Karpas-422 (cell line): ENCODE measurements at regions not wholly inside any gene's neighbourhood (a gene's known extent, or its start where the extent isn't known, plus 50 kb on each side); places are given as distances from the start of the nearest gene placed in this dataset.
"Not testable (repeated sequence)": the region's sequence is repeated elsewhere in the genome, so short reads cannot be mapped to it uniquely, and the experiment has no call there.

Experiments
- DNase-seq: peaks from one replicate; pipeline ENCODE4 v3.0.0-alpha.2; 2015
- H2AFZ ChIP-seq: fragments of 200-600 bp; sonication (generic); 2 replicates; pipeline ENCODE4 v1.6.1; 2014; ENCODE audit warnings: antibody characterized with exemption, low read length, mixed read lengths
- H3K27ac ChIP-seq: fragments of 200-600 bp; sonication (generic); 2 replicates; pipeline ENCODE4 v1.5.1; 2014; ENCODE audit warnings: mild to moderate bottlenecking, low read length, moderate library complexity
- H3K27me3 ChIP-seq: fragments of 200-600 bp; sonication (generic); 2 replicates; pipeline ENCODE4 v1.6.1; 2014; ENCODE audit warnings: low read length, mixed read lengths
- H3K36me3 ChIP-seq: fragments of 200-600 bp; sonication (generic); 2 replicates; pipeline ENCODE4 v1.6.1; 2014; ENCODE audit warnings: low read length, mixed read lengths; ENCODE audit not compliant: insufficient read depth
- H3K4me1 ChIP-seq: fragments of 200-600 bp; sonication (generic); 2 replicates; pipeline ENCODE4 v1.6.1; 2014; ENCODE audit warnings: mild to moderate bottlenecking, low read length, mixed read lengths
- H3K4me2 ChIP-seq: fragments of 200-600 bp; sonication (generic); 2 replicates; pipeline ENCODE4 v1.6.1; 2014; ENCODE audit warnings: low read length, low read depth, mild to moderate bottlenecking; ENCODE audit not compliant: poor library complexity, severe bottlenecking
- H3K4me3 ChIP-seq: fragments of 200-600 bp; sonication (generic); 2 replicates; pipeline ENCODE4 v1.5.1; 2014; ENCODE audit warnings: mild to moderate bottlenecking, antibody characterized with exemption, low read length, mixed read lengths
- H3K79me2 ChIP-seq: fragments of 200-600 bp; sonication (generic); 2 replicates; pipeline ENCODE4 v1.6.1; 2014; ENCODE audit warnings: mild to moderate bottlenecking, low read length, mixed read lengths
- H3K9ac ChIP-seq: fragments of 200-600 bp; sonication (generic); 2 replicates; pipeline ENCODE4 v1.6.0; 2014; ENCODE audit warnings: low read length
- H3K9me2 ChIP-seq: fragments of 200-600 bp; sonication (generic), shearing (Covaris generic); replicated peaks from 2 replicates; pipeline ENCODE4 v1.6.0; 2014; ENCODE audit warnings: mild to moderate bottlenecking, low read length, moderate library complexity; ENCODE audit not compliant: insufficient read depth
- H3K9me3 ChIP-seq: fragments of 300-700, 200-600 bp; sonication (generic); 2 replicates; pipeline ENCODE4 v1.6.1; 2014; ENCODE audit warnings: low read length, mixed read lengths
- H4K20me1 ChIP-seq: fragments of 200-600 bp; sonication (generic); 2 replicates; pipeline ENCODE4 v1.6.1; 2014; ENCODE audit warnings: mild to moderate bottlenecking, antibody characterized with exemption, low read length, low read depth; ENCODE audit not compliant: insufficient read depth

DNA sequence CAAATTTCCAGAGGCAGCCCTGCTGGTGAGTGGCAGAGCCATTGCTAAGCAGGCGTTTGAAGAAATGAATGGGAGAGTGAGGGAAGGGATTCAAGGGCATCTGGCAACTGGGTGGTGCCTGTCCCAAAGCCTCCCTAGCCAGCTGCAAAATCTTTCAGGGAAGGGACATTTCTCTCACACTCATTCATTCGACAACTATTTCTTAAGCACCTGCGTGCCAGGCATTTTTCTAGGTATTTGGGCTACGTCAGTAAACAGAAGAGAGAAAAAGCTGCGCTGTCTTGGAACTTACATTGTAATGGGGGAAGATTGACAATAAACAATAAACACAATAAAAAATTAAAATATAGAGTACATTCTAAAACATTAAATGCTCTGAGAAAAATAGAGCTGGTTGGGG, 301.9 kb upstream of the USP24 start:
- no peaks in the 10 kb centered on the region for H4K20me1 ChIP-seq
- H3K79me2 ChIP-seq = no peaks in the 10 kb centered on the region
- H3K27me3 ChIP-seq = no peaks in the 10 kb centered on the region
- H3K9me2 ChIP-seq = no peaks in the 10 kb centered on the region
- H3K4me1 ChIP-seq = no peaks in the 10 kb centered on the region
- no peak overlapping the region for H3K4me2 ChIP-seq
- H2AFZ ChIP-seq = no peak overlapping the region
- H3K9me3 ChIP-seq = no peaks in the 10 kb centered on the region
- no peaks in the 10 kb centered on the region for H3K36me3 ChIP-seq
- H3K4me3 ChIP-seq = no peak overlapping the region
- H3K9ac ChIP-seq = no peak overlapping the region
- no peak for DNase-seq
- no peak overlapping the region for H3K27ac ChIP-seq

DNA sequence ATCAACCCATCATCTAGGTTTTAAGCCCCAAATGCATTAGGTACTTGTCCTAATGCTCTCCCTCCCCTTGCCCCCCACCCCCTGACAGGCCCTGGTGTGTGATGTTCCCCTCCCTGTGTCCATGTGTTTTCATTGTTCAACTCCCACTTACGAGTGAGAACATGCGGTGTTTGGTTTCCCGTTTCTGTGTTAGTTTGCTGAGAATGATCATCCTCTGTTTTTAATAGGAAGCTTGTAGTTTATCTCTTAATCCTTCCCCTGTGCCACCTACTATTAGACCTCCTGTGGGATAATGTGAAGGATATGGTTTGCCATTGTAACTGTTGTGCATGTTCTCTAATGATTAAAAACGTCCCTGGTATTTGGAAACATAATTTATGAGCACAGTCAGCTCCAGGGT, 299.4 kb upstream of the USP24 start:
- H3K27ac ChIP-seq, H3K27me3 ChIP-seq, H4K20me1 ChIP-seq, H3K4me3 ChIP-seq, H2AFZ ChIP-seq, H3K4me1 ChIP-seq, H3K79me2 ChIP-seq, H3K4me2 ChIP-seq, H3K9me2 ChIP-seq, H3K9ac ChIP-seq, H3K9me3 ChIP-seq, DNase-seq, H3K36me3 ChIP-seq: not testable (repeated sequence)

DNA sequence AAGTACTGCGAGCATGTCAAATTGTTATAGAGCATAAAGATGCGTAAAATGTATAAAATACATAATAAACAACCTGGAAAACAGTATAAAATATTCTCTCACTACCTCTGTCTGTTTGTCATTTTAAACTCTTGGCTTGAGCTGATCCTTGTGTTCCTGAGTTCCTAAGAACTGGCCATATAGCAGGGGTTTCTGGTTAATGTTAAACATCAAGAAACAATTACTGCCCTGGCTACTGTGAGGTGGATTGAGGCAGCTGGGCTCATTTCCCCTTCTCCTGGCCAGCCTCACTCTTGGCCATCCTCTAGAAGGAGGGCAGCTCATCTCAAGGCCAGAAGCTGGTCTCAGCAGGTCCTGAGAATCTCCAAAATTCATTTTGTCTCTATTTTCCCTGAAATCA, 297.3 kb upstream of the USP24 start:
- Histone ChIP-seq H3K27ac (no peak overlapping the region), H3K9me3 (no peaks in the 10 kb centered on the region), H3K79me2 (no peaks in the 10 kb centered on the region), H3K9ac (no peak overlapping the region), H2AFZ (no peak overlapping the region), H3K27me3 (no peaks in the 10 kb centered on the region), H3K4me2 (no peak overlapping the region), H4K20me1 (no peaks in the 10 kb centered on the region), H3K4me1 (no peaks in the 10 kb centered on the region), H3K4me3 (no peak overlapping the region), H3K9me2 (no peaks in the 10 kb centered on the region), H3K36me3 (no peaks in the 10 kb centered on the region)
- no peak for DNase-seq

DNA sequence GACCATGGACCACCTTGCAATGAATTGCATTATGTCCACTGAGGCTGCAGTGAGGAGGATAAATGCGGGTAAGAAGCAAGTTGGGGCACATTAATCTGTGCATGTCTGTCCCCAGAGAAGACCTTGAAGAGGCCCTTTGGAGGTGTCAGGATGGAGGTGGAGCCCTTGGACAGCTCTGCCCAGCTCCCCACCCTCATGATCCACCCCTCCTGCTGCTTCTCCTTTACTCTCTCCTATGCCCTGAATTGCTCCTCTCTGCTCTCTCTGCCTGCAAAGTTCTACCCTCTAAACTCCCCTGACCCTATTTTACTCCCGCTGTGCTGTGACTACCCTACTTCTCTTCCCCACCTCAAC, 292.4 kb upstream of the USP24 start:
- no peaks in the 10 kb centered on the region for H3K9me2 ChIP-seq
- DNase-seq = no peak
- H3K27me3 ChIP-seq = no peaks in the 10 kb centered on the region
- H3K4me1 ChIP-seq = no peaks in the 10 kb centered on the region
- H3K4me3 ChIP-seq = no peak overlapping the region
- H2AFZ ChIP-seq = no peak overlapping the region
- no peaks in the 10 kb centered on the region for H3K79me2 ChIP-seq
- H3K36me3 ChIP-seq = no peaks in the 10 kb centered on the region
- H3K27ac ChIP-seq = no peak overlapping the region
- no peak overlapping the region for H3K4me2 ChIP-seq
- H4K20me1 ChIP-seq = no peaks in the 10 kb centered on the region
- no peaks in the 10 kb centered on the region for H3K9me3 ChIP-seq
- no peak overlapping the region for H3K9ac ChIP-seq

DNA sequence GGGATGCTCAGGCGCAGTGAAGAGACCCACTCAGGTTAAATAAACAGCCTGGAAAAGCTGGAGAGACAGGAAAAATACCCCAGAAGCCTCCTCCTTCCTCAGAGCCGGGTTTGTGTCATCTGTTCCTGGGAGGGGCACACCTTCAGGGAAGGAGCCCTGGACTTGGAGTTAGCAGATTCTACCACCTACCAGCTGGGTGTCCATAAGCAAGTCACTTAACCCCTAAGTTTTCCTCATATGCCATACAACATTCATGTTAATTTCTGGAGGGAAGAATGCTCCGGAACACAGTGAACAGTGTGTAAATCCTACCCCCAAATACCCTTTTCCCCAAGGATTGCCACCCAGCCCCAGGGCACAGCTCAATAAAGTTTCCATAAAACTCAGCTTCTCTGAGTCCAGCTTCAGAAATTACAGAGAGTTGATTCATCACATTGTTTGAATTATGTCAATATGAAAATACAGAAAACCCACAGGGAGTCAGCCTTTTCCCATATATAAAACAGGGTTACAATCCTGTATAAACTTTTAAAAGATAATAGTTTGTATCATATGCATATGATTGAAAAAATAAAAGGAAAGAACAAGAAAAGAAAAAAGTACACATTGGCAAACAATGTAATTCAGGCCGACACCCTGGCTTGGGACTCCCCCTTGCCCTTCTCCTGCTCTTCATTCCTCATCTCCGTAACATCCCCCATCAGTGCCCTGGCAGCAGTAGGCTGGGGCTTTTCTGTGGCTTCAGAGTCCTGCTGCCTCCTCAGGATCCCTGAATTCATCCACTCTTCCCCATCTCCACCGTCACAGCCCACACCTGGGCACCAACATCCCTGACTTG, 291.8 kb upstream of the USP24 start:
- no peaks in the 10 kb centered on the region for H3K9me3 ChIP-seq
- no peak overlapping the region for H3K9ac ChIP-seq
- H4K20me1 ChIP-seq = no peaks in the 10 kb centered on the region
- H3K4me3 ChIP-seq = no peak overlapping the region
- H3K4me2 ChIP-seq = no peak overlapping the region
- H3K27me3 ChIP-seq = no peaks in the 10 kb centered on the region
- H3K79me2 ChIP-seq = no peaks in the 10 kb centered on the region
- no peak overlapping the region for H2AFZ ChIP-seq
- no peaks in the 10 kb centered on the region for H3K4me1 ChIP-seq
- no peaks in the 10 kb centered on the region for H3K36me3 ChIP-seq
- no peak overlapping the region for H3K27ac ChIP-seq
- no peak for DNase-seq
- H3K9me2 ChIP-seq = no peaks in the 10 kb centered on the region

GRCh38 chr1:55505326-55505725, 290.2 kb upstream of the USP24 start:
- no peak for DNase-seq
- no peaks in the 10 kb centered on the region for H3K36me3 ChIP-seq
- H3K4me2 ChIP-seq = no peak overlapping the region
- no peak overlapping the region for H3K27ac ChIP-seq
- H3K27me3 ChIP-seq = no peaks in the 10 kb centered on the region
- H3K4me3 ChIP-seq = no peak overlapping the region
- H3K9me3 ChIP-seq = no peaks in the 10 kb centered on the region
- H3K79me2 ChIP-seq = no peaks in the 10 kb centered on the region
- no peaks in the 10 kb centered on the region for H3K9me2 ChIP-seq
- no peaks in the 10 kb centered on the region for H4K20me1 ChIP-seq
- no peak overlapping the region for H2AFZ ChIP-seq
- H3K9ac ChIP-seq = no peak overlapping the region
- H3K4me1 ChIP-seq = no peaks in the 10 kb centered on the region

GRCh38 chr1:55504306-55504731, 289.2 kb upstream of the USP24 start:
- Histone ChIP-seq H3K4me2 (no peak overlapping the region), H3K9ac (no peak overlapping the region), H3K79me2 (no peaks in the 10 kb centered on the region), H2AFZ (no peak overlapping the region), H3K36me3 (no peaks in the 10 kb centered on the region), H3K9me2 (no peaks in the 10 kb centered on the region), H3K4me3 (no peak overlapping the region), H3K27ac (no peak overlapping the region), H4K20me1 (no peaks in the 10 kb centered on the region), H3K4me1 (no peaks in the 10 kb centered on the region), H3K9me3 (no peaks in the 10 kb centered on the region), H3K27me3 (no peaks in the 10 kb centered on the region)
- DNase-seq = no peak

DNA sequence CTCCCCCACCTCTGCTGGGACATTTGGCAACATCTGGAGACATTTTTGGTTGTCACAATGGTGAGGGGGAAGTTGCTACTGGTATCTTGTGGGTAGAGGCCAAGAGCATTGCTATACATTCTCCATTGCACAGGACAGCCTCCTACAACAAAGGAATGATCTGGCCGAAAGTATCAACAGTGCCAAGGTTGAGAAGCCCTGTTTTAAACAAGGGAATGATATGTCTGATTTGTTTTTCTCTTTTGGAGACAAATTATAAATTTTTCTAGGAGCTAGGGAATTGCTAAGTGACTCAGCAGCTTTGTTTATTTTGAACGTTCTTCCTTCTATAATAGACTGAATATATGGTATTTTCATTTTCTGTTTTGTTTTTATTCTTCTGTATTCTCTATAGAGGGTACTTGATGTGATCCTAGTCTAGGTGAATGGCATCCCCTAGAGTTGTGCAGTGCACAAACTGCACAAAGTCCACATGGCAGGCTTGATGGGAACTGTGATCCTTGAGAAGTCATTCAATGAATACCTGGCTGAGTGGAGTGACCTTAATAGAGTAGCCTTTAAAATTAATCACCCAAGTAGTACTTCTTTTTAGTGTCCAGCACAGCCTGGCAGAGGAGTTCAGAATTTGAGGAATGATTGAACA, 288.6 kb upstream of the USP24 start:
- H3K9ac ChIP-seq = no peak overlapping the region

More for the DNA sequence above, 288.6 kb upstream of the USP24 start:
- Histone ChIP-seq H3K36me3 (no peaks in the 10 kb centered on the region), H3K9me3 (no peaks in the 10 kb centered on the region), H2AFZ (no peak overlapping the region), H3K27me3 (no peaks in the 10 kb centered on the region), H3K4me2 (no peak overlapping the region), H3K4me3 (no peak overlapping the region), H4K20me1 (no peaks in the 10 kb centered on the region), H3K27ac (no peak overlapping the region), H3K79me2 (no peaks in the 10 kb centered on the region), H3K4me1 (no peaks in the 10 kb centered on the region), H3K9me2 (no peaks in the 10 kb centered on the region)
- no peak for DNase-seq
